Left forelimb (tissue), 1 donor: ENCODE measurements at regions not wholly inside any gene's neighbourhood (a gene's known extent, or its start where the extent isn't known, plus 50 kb on each side); places are given as distances from the start of the nearest gene placed in this dataset.

Source experiments
- DNase-seq: peaks from one replicate; pipeline ENCODE4 v3.0.0-alpha.2; 2018; ENCODE audit warnings: low spot score

DNA sequence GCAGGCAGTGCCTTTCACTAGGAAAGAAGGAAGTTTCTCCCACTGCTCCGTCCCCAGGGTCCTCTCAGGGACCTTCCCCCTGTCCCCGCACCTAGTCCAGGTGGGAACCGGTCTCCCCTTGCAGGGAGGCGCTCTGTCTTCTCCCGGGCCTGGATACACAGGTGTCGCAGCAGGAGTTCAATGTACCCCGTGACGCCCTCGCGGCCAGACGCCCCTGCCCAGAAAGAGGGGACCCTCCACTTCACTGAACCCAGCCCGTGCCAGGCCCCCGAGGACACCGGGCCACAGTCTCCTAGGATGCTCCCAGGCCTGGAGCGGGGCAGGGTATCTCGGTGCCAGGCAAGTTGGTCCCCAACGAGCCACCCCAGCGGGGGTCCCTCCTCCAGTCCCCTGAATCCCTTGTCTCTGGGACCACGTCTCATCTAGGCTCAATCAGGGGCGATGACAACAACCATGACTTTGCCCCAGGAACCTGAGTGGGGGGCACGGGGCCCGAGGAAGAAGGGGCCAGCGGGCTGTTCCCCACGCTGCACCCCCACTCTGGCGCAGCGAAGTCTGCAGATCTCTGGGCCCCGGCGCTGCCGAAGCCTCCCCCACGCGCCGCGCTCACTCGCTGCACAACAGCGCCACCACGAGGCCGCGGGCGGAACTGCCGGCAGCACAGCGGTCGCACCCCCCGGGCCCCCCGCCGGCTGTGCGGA, 103.0 kb downstream of the EDN3 start:
- DNase-seq, result peak; percentile 90

DNA sequence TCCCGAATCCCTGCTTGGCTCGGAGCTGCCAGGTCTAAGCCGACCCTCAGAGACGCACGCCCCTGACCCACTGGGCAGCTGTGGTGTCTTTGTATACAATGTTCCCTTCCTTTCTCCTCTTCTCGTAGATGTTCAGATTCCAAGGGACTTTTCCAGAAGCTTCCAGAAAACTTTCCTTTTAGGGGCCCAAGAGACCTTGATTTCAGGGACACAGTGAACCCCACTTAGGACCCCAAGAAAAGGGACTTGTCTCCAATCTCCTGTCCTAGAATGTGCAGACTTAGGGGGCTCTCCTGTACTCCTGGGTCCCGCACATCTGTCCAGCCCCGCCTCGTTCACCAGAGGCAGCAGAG, 103.5 kb downstream of the EDN3 start:
- no peak for DNase-seq

DNA sequence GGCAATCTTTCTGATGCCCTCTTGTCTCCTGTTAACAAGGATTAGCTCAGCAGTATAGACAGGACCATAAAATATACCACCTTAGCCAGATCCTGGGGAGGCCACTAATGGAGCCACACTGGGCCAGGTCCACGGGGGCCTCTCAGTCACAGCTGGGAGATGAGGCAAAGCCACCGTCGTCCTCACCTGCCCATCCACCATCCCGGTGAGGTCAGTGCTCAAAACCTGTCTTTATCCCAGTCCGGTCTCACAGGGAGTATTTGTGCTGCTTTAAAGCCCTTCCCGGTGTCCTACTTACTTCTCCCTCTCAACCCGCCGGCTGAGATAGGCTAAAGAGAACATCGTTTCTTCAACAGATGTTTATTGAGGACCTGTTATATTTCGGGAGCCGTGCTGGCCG, 104.3 kb downstream of the EDN3 start:
- no peak for DNase-seq

DNA sequence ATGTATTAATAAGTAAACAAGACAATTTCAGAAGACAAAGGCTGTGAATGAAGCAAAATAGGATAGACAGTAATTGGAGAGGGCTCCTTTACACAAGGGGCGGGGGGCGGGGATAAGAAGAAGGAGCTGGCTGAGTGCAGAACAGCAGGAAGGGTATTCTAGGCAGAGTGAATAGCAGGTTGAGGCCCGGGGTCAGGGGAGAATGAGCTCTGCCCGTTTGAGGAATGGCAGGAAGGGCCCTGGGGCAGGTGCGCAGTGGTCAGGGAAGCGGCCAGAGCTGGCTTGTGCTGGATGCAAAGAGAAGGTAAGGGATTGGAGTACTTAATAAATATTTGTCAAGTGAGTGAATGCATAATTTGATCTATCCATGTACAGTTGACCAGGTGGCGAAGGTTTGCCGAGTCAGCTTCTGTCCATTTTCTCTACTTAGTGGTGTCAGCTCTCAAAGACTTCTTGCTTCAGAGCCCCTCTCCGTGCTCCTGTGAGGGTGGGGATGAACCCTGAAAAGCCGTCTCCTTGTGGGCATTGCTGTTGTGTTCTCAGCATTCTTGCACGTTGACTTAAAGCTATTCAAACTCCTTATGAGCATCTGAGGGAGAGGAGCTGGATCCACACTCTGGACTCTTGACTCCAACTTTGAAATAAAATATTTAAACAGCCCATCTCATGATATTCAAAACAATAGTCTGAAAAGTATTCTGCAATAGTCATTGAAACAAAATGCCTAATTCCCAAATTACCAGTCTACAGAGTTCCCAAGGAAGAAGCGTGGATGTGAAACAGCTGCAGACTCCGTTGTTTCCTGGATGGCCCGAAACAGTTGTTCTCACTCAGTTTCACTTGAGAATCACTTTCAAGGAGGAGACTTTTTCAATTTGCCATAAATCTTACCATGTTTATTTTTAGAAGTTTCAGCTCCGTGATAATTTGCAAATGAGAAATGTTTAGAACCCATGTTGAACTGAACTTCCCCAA, 105.1 kb downstream of the EDN3 start:
- DNase-seq, result no peak

DNA sequence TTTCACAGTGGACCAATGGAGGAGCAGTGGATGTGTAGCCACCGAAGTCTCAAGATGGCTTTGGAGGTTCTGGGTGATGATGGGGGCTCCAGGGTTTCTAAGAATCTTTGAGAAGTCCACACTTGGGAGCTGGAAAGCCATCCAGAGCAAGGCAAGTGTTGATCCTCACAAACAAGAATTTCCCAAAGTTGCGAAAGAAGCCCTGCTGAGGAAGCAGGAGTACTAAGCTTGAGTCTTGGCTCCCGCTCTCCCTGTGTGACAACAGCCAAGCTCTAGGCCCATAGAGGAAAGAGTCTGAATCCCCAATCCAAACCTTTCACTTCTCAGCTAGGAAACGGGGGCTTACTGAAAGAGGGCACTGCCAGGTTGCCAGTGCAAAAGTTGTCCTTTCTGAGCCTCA, 106.0 kb downstream of the EDN3 start:
- DNase-seq, result no peak

DNA sequence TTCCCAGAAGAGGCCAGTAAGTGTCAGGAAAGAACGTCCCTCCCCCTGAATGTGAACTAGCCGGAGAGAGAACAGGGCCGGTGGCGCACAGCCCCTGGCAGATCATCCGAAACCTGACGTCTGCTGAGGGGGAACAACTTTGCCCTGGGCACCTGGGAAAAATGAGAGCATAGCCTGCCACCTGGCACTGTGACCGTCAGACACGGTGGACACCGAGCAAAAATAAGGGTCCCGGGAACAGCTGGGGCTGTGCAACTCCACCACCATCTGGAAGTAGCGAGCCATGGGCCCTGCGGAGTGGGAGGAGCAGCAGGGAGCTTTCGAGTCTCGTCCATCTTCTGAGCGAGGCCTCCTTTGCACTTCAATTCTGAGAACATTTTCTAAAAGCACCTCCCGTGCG, 110.8 kb downstream of the EDN3 start:
- no peak for DNase-seq

DNA sequence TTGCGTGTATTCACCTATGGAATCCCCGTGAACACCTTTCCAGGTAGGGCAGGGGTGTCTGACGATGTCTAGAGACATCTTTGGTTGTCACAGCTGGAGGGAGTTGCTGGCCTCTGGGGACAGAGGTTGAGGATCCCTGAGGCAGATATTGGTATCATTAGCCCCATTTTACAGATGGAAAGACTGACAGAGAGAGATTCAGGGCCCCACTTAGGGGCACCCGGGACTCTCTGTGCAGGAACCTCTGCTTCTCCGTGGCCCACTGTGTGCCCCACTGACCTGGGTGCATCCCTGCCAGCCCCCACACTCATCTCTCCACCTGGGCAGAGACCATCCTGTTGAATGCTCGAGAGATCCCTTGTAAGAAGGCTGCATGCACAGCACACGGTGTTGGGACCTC, 111.2 kb downstream of the EDN3 start:
- DNase-seq, result no peak

DNA sequence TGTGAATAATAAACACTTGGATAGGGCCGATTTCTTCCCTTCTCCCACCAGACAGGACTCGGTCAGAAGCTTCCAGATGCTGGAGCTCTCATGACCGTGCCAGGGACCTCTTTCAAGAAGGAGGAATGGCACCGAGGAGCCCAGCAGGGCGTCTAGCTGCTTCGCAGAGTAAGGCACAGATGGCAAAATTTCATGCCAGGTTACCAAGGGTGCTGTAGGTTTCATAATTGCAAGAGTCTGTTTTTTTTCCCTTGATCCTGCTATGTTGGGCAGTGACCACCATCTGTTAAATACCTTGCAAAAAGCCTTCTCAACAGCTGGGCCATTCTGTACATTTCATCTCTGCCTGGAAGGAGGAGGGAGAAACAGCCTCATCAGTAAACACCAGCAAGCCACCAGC, 111.8 kb downstream of the EDN3 start:
- no peak for DNase-seq

DNA sequence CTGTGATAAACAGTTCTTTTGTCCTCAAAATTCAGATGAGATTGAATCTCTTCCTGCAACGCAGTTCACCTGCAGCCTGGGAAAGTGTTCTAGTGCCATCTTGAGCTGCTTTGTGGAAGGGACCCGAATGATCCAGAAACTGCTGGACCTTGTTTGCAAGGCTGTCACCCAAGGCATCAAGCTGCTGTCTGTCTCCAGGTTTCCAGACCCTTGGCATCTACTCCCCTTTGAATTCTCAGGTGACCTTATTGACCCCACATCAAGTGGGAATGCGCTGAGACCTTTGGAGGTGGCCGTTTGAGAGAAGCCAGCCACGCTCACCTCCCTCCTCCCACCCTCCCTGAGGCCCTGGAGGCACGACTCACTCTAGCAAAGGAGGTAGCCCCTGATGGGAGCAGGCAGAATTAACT, 112.5 kb downstream of the EDN3 start:
- DNase-seq, result no peak

DNA sequence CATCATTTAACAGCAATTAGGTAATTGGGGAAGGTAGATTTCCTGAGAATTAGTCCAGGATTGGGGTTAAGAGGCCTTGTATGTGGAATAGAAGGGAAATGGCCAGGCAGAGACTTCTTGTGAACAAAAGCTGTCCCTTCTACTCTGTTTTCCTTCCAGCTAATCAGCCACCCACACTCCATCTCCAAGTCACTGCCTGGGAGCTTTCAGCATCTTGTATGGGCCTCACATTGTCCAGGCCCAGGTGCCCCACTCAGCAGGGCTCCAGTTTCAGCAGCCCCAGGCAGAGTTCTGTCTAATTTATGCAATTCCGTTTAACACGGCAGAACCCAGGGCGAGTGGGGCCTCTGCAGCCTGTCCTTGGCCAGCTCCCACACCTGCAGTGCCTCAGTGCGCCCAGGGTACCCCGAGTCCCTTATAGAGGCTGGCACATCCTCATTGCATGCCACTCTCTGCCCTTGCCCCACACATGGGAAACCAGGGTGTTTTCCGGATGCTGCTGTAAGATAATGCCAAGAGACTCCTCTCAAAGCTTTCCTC, 113.0 kb downstream of the EDN3 start:
- DNase-seq, result no peak

DNA sequence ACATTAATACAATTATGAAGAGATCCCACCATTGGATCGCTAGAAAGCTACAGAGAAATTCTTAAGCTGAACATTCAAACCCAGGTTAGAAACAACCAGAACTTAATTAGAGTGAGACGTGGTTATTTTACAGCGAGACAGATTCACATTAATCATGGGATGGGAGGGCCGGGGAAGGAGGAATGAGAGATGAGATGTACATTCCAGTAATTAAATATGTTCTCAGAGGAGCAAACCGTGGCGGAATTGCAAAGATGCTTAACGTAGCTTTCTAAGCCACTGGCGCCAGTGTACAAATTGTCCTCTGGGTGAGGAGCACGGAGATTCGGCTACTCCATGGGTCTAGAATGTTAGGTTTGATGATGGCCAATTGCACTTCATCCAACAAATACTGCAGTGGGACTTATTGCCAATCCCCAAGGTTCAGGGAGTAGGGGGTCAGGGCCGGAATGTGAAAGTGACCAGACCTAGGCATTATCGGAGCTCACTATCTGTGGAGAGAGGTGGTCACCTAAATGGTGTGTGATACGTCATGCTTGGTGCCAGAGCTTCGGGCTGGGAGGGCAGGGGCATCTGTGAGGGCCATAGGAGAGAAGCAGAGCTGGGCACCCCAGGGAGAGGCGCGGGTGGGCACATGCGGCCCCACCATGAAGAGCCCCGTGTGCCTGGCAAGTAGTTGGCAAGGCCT, 114.7 kb downstream of the EDN3 start:
- DNase-seq, result no peak

DNA sequence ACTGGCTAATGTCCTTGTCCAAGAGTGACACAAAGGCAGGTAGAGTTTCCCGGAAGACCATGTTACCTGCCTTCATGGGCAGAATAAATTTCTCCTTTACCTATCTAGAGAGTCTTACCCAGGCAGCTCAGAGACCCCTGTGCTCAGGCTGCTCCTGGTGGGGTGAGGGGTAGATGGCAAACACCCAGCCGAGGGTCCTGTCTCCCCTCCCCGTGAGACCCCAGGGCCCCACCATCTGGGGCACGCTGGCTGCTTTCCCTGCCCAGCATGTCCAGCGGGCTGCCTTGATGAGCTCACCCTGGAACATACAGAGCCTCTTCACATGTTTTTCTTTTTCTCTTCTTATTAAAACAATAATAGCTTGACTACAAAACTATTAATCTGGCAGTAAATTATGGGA, 116.5 kb downstream of the EDN3 start:
- DNase-seq, result no peak

DNA sequence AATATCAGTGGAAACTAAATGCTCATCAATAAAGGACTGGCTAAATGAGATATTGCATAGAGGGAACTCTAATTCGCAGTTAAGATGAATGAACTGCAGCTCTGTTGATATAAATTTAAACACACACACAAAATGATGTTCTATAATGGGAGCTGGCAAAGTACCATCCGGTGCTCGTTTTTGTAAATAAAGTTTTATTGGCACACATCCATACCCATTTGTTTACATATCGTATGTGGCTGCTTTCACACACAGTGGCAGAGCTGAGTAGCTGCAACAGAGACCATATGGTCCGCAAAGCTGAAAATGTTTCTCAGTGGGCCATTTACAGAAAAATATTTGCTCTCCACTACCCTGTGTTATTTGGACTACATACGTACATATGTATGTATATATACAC, 120.7 kb downstream of the EDN3 start:
- DNase-seq, result no peak

DNA sequence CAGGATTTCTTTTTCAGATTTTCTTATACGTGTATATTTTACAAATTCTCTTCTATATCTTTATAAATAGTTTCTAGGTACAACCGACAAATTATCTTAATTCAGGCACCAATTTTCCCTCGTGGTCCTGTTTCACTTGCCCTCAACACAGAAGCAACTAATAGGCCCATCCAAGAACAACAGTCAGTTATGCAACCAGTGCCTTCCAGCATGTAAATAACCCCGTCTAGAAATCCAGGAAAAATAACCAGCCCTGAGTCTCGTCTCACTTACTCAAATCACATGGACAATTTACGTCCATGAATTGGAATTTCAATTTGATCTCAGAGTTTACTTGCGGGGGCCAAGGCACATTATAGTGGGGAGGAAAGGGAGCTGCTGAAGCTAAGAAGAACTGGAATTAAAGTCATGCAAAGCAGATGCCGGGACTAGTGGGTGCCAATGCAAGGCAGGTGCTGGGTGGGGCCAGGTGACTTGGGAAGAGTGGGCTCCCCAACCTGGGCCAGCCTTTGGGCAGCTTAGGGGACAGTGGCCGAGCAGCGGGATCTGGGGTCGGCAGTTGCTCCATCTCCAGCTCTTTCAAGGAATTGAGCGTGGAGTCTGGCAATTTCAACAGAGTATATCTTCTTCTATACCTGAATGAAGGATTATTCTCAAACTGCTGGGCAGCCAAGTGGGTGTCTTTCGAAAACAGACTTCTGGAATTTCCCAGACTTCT, 121.7 kb downstream of the EDN3 start:
- DNase-seq, result no peak

DNA sequence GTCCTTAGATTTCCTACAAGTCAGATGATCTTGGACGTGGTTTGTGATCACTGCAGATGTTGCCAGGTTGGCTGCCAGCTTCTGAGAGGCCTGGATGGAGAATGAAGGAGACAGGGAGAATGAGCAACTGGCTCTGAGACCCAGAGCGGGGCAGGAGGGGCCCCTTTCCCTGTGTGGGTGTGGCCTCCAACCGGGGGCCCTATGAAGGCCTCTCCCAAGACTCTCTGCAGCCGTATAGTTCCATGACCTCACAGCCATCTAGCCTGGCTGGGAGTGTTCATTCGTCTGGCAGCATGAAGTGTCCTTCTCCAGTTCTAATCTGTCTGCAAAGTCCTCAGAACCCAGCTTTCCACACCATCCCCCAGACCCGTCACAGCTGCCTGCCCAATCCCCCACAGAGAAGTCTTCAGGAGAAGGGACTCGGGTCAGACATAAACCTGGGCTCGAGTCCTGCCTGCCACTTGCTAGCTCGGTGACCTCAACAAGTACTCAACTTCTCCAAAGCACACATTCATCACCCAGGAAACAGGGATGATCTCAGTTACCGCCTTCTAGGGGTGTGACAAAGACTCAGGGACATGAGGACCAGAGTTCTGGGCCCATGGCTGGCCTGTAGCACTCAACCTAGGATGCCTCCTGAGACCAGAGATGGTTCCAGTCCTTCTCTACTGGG, 122.6 kb downstream of the EDN3 start:
- DNase-seq, result no peak

DNA sequence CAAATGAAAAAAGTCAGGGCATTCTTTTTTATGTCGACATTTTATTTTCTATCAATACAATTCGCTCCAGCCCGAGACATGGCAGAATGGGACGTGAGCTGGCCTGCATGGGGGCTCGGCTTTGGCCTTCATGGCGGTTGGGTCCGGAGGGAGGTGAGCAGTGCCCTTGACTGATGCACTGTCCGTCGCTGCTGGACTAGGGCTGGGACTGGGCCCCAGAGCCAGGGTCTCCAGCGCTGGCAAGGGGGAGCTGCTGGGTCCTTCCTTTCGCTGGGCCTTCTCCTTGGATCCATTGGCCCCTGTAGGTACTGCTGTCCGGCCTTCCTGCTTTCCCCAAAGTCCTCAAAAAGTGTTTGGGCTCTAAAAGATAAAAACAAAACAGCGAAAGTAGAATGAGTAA, 124.6 kb downstream of the EDN3 start:
- DNase-seq, result no peak

DNA sequence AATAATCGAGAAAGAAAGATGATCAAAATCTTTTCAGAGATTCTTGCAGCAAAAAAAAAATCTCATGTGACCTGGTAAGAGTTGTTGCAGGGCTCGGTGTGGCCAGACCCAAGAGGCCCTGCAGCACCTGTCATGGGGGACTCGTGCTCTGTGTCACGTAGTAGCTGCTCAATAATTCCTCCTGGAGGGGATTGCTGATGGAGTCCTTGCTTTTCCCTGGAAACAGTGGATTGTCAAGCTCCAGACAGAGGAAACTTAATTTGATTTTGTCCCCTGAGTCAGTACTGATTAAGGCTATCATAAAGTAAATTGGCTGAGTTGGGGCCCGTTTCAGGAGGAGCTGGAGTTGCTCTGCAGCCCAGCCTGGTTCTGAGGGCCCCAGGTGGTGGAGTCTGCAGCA, 125.2 kb downstream of the EDN3 start:
- no peak for DNase-seq

DNA sequence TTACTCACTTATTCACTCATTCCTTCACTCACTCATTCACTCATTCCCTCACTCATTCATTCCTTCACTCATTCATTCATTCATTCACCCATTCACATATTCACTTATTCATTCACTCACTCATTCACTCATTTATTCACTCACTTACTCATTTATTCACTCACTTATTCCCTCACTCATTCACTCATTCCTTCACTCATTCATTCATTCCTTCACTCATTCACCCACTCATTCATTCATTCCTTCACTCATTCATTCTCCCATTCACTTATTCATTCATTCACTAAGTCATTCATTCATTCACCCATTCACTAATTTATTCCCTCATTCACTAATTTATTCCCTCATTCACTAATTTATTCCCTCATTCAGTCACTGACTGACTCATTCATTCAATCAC, 127.6 kb downstream of the EDN3 start:
- DNase-seq, result no peak

DNA sequence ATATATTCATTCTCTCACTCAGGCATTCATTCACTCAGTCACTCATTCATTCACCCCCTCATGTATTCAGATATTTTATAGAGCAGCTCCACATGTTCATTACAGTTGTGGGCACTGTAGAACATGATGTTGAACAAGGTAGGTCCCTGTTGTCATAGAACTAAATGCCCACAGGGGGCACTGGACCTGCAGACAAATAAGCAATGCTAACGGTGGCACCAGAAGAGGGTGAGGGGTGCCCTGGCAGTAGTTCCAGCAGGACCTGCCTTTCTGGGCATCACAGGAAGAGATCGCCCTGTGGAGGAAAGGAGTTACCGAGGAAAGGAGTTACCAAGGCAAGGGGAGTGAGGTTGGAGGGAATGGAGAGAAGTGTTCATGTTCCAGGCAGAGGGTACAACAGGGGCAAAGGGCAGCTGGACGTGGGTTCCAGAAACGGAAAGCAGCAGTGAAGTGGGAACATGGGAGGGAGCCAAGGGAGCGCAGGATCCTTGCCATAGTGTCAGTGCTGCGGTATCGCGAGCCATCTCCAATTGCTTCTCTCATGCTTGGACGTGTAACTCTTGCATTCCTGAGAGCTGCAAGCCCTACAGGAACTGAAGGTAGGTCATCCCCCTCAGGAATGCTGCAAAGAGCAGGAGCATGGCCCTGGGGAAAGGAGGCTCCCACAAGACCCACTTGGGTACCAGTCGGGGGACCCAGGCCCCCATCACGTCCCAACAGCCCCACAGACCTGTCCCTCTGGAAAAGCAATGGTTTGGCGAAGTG, 128.2 kb downstream of the EDN3 start:
- DNase-seq, result no peak

DNA sequence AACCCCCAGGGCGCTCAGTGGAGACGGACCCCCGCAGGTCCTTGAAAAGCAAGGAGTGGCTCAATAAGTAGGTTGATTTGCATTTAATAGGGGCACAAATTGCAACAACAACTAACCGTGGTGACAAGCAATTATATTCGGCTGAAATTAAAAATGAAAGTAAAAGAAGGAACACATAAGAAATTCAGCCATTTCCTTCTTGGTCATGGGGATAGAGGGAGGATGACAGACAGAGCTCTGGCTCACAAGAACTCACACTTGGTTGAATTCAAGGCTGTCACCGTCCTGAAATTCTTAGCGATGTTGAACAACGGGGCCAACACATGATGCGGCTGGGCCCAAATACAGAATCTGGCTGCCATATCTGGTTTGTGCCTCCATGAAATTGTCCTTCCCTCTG, 129.0 kb downstream of the EDN3 start:
- no peak for DNase-seq

DNA sequence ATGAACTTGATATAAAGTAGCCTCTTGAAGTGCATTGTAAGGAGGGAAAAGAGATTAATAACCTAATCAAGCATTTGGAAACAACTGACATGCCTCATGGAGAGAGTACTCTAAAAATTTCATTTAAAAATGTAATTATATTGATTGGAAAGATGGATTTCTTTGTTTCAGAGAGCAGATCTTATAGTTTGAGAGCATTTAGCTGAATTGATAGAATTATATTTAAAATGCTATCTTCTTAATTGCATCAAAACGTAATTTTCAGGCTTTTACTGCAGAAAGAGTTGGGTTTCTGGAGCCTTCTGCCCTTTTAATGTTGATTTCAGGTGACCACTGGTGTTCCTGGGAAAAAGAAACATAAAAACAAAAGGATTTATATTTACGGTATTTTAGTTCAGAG, 130.6 kb downstream of the EDN3 start:
- no peak for DNase-seq
